ENCODE measurements at regions not wholly inside any gene's neighbourhood (a gene's known extent, or its start where the extent isn't known, plus 50 kb on each side); places are given as distances from the start of the nearest gene placed in this dataset.

- TF ChIP-seq GATA2 (IDR thresholded peaks at IDR 0.05; ENCODE audit: low read depth, low read length), result no peak
- TF ChIP-seq GATA3 (IDR thresholded peaks at IDR 0.05; ENCODE audit: low read depth, low read length), result no peak
These were observed 1287.6 kb downstream of the STIM2 start for GRCh38 chr4:28148221-28148620.

All from SH-SY5Y (cell line).